Panc1 (cell line): ENCODE measurements at regions not wholly inside any gene's neighbourhood (a gene's known extent, or its start where the extent isn't known, plus 50 kb on each side); places are given as distances from the start of the nearest gene placed in this dataset.

Experiments
- CTCF ChIP-seq: fragments of 450-650 bp; IDR thresholded peaks from 2 replicates; pipeline ENCODE4 v1.5.1; 2017; ENCODE audit warnings: mild to moderate bottlenecking
- POLR2AphosphoS5 ChIP-seq: IDR thresholded peaks from 2 replicates; pipeline ENCODE4 v1.6.1; 2012; ENCODE audit warnings: mild to moderate bottlenecking, low read depth, low read length, moderate library complexity
- REST ChIP-seq, 2 experiments: IDR thresholded peaks; 2 replicates each; pipeline ENCODE4 v1.6.1; 2011 to 2012; ENCODE audit warnings: low read depth in 2 of 2, control low read depth in 1 of 2, low read length in 1 of 2, mild to moderate bottlenecking in 1 of 2, moderate library complexity in 1 of 2; ENCODE audit not compliant: insufficient read depth in 1 of 2
- SIN3A ChIP-seq: IDR thresholded peaks from 2 replicates; pipeline ENCODE4 v1.6.1; 2012; ENCODE audit warnings: low read depth, mild to moderate bottlenecking, low read length, moderate library complexity, borderline replicate concordance; ENCODE audit not compliant: insufficient read depth
- TCF7L2 ChIP-seq: IDR thresholded peaks from 2 replicates; pipeline ENCODE4 v1.6.1; 2011; ENCODE audit warnings: mild to moderate bottlenecking, low read depth, low read length, inconsistent platforms

GRCh38 chr7:125681508-125681907 lies 751.9 kb upstream of the POT1 start:
- no peak for TF ChIP-seq CTCF
- TF ChIP-seq TCF7L2 = no peak
- no peak for TF ChIP-seq POLR2AphosphoS5
- no peak for TF ChIP-seq REST (IDR thresholded peaks at IDR 0.05; ENCODE audit: insufficient read depth in 1 of 2, low read depth in 2 of 2, low read length in 1 of 2)
- no peak for TF ChIP-seq SIN3A
